Left colon (tissue), 2 donors: ENCODE measurements at regions not wholly inside any gene's neighbourhood (a gene's known extent, or its start where the extent isn't known, plus 50 kb on each side); places are given as distances from the start of the nearest gene placed in this dataset.

ENCODE experiments used
- ATAC-seq: fragments of 200-7000 bp; cut with Tn5 transposase; one replicate; pipeline ENCODE4 v1.9.1; 2020; ENCODE audit warnings: mild to moderate bottlenecking, moderate library complexity
- DNase-seq, 2 donors: peaks; one replicate each; pipeline ENCODE4 v3.0.0-alpha.2; 2020
- intact Hi-C, 2 donors: fragments of 100-400 bp; cut with DNase I in 1 of 2; cut with micrococcal nuclease in 1 of 2; formaldehyde crosslinking; loops; one replicate each; pipeline versions ENCODE4 v1.11.2 to v1.14.0; 2022; cut with DNase I, micrococcal nuclease
- donor health status: DM: no; HTN: no; CAD: no.
- donor health status: DM: yes; HTN: yes; CAD: no.

- intact Hi-C loops = no loop called here
- DNase-seq (no peak), ATAC-seq (no peak)
These were observed 1147.8 kb downstream of the BRD1 start for GRCh38 chr22:48679656-48680555.

DNA sequence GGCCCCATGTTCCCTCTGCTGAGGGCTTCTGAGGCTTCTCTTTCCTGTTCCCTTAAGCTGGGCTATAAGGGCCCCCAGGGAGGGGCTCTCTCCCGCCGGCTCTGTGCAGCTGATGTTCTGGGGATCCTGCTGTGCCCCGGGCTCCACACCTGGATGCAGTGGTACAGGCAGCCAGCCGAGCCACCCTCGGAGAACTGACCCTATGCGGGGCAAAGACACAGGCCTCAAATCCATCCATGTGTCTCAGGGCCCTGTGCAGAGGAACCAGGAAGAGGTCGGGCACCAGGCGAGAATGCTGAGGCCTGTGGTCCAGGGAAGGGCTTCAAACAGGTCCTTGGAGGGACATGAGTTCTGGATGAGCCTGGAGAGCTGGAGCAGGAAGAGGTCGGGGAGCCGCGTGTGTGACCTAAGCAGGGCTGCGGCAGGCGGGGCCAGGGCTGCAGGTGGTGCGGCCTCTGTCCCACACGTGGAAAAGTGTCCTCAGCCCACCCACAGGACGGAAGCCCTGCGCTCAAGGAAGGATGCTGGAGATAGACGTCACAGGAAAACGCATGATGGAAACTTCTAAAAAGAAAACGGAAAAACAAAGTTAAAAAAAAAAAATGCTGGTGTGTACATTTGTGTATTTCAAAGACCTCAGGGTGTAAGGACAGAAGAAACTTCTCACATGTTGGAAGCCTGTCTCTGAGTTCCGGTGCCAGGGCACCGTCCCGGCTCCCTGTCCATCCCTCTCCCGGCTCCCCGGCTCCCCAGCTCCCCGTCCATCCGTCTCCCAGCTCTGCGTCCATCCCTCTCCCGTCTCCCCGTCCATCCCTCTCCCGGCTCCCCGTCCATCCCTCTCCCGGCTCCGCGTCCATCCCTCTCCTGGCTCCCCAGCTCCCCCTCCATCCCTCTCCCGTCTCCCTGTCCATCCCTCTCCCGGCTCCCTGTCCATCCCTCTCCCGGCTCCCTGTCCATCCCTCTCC is 1149.2 kb downstream of the BRD1 start:
- intact Hi-C loops = no loop called here
- ATAC-seq = no peak
- no peak for DNase-seq

DNA sequence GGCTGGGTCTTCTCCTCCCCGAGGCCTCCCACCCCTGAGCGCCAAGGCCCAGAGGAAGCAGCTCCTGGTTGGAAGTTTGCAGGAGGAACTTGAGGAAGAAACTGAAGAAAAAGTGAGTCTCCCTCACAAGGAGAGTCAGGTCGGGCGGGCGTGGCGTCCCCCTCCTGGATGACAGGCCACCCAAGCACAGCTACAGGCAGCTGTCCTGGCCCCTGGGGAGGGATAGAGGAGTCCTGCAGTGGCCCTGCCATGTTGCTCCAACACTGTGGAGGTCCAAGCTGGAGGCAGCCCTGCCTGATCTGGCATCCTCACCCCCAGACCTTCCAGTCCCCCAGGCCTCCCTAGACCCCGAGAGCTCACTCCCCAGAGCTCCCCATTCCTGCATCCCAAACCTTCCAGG is 1150.1 kb downstream of the BRD1 start:
- ATAC-seq (no peak), DNase-seq (no peak)
- intact Hi-C loops = no loop called here

- ATAC-seq (no peak), DNase-seq (no peak)
- intact Hi-C loops = no loop called here
These were observed 1150.5 kb downstream of the BRD1 start for GRCh38 chr22:48677168-48677520.

GRCh38 chr22:48676266-48677167 is 1151.2 kb downstream of the BRD1 start:
- no peak for ATAC-seq
- intact Hi-C loops = no loop called here
- no peak for DNase-seq

- ATAC-seq (no peak), DNase-seq (no peak)
- intact Hi-C loops = no loop called here
These were observed 1151.9 kb downstream of the BRD1 start for GRCh38 chr22:48675830-48676145.

DNA sequence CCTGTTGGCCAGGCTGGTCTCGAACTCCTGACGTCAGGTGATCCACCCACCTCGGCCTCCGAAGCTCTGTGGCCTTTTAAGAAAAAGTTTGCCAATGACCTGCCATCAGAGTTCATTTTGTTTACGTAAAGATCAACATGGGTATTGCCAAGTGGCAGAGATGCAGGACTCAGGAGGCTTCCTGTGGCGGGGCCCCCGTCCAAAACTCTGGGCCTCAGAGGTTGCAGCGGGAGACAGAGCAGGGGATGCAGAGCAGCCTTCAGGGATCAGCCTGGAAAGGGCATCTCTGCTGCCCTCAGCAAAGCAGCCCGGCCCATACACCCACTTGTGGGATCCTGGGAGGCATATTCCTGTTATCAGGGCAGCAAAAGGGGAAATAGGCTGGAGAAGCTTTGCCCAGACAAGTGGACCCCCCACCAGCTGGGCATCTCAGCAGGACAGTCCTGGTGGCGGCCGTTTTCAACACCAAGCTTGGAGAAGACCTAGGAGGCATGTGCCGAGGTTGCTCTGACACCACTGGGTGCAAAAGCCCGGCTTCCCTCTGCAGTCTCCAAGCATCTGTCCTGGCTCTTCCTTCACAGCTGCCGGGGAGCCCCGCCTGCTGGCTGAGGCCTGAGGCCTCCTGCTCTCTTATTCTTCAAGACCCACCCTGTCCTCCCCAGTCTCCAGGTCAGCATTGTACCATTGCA is 1152.4 kb downstream of the BRD1 start:
- no peak for DNase-seq
- intact Hi-C loops = no loop called here
- ATAC-seq = no peak

DNA sequence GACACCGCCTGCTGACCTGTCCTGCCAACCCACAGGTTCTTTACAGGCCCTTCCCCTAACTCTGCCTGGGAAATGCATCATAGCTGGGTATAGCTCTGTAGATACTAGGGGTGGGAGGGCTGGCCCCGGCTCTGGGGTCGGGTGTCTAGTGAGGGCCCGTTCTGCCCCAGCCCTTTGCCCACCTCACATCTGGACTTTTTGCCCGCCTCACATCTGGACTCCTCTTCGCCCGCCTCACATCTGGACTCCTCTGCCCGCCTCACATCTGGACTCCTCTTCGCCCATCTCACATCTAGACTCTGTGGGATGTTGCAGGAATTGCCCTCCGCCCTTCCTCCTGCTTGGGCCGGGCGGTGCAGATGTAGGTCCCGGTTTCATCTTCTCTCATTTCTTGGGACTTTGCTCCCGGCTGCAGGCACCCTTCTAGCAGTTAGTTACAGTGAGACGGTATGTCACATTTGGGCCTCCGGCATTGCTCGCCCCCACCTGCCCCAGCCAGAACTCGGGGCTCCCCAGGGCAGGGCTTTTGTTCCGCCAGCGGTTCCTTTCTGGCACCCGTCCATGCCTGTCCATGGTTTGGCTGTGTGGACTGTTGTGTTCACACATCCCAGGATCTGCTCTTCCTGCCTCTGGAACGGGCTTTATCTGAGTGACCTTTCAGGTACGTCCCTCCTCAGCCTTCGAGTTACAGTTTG is 1153.7 kb downstream of the BRD1 start:
- ATAC-seq = no peak

GRCh38 chr22:48672387-48672786 is 1155.3 kb downstream of the BRD1 start:
- ATAC-seq = no peak
- intact Hi-C loops = no loop called here
- no peak for DNase-seq

More for the DNA sequence above, 1153.7 kb downstream of the BRD1 start:
- DNase-seq = no peak
- intact Hi-C loops = no loop called here

DNA sequence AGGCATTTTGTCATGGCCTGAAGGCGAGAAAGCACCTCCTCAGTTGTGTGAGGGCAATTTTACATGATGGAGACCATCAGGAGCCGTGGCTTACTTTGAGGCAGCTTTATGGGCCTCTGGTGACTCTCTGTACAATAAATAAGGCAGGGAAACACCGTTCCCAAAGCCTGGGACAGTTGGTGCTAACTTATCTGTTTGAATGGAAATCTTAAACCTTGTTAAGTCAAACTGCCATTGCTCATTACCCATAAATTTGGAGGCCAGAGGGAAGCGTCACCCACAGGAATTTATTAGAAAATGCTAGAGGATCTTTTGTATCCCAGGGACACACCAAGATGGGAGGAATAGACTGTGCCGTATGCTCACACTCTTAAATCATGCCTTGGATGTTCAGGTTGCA is 1156.9 kb downstream of the BRD1 start:
- intact Hi-C loops = no loop called here
- ATAC-seq = no peak
- no peak for DNase-seq

- ATAC-seq = no peak
- DNase-seq = no peak
- intact Hi-C loops = no loop called here
These were observed 1157.5 kb downstream of the BRD1 start for GRCh38 chr22:48669986-48670716.

DNA sequence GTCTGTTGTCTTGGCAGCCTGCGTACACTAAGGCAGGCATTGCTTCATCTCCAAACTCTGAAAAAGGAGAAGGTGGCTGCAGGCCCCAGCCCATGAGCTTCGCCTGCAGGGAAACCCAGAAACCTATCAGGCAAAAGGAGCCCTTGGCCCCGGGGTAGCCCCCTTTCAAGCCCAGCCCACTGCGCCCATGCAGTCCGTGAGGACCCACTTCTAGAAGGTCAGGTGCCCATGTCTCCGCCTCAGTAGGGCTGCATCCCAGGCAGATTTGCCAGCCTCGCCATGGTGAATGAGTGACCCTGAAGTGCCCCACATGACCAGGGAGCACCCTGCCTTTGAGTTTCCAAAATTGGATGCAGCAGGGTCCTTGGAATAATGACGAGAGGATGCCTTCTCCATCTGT is 1158.4 kb downstream of the BRD1 start:
- intact Hi-C loops = no loop called here
- ATAC-seq = no peak
- no peak for DNase-seq

DNA sequence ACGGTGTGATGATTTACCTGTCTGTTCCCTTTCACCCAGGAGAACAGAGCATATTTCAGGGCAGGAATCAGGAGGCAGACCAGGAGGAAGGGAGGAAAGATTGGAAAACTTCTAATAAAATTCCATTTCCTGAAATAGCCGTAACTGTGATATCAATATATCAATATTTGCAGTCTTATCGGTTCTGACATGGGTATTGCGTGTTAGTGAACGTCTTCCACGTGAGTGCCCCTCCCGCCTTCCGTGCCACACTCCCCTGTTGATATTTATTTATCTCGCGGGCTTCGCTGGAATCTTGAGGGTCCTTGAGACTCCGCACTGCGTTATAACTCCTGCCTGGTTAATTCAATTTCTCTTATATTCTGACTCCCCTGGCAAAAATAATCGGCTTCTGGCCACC is 1160.4 kb downstream of the BRD1 start:
- intact Hi-C loops = no loop called here
- ATAC-seq (no peak), DNase-seq (no peak)

- no peak for ATAC-seq
- intact Hi-C loops = no loop called here
- no peak for DNase-seq
These were observed 1161.1 kb downstream of the BRD1 start for GRCh38 chr22:48666620-48667019.

DNA sequence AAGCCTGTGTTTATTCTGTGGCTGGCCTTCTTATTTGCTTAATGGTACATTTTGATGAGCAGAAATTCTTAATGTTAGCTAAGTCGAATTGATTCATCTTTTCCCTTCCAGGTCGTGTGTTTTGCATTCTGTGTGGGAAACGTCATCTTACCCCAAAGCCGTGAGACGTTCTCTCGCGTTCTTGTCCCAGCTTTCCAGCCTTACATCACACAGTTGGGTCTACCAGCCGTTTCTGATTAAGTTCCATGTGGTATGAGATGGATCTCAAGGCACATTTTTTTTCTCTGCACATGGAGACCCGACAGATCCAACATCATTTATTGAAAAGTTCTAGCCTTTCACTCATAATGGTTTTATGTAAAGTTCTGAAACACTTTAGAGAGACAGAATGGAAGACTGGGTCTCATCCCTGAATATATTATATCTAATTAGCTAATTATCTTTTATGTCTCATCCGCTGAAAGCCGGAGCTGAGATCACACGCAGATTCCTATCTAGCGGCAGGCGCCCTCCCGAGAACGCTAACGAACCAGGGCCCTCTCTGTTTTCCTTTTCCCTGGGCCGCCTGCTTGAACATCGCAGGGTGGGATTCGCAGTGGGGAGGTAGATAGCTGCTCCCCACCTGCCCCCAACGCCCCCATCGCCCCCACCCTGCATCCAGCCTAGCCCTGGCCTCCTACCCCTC is 1162.2 kb downstream of the BRD1 start:
- intact Hi-C loops = no loop called here
- DNase-seq (no peak), ATAC-seq (no peak)

- ATAC-seq (no peak), DNase-seq (no peak)
- intact Hi-C loops = no loop called here
These were observed 1163.1 kb downstream of the BRD1 start for GRCh38 chr22:48664586-48664985.

GRCh38 chr22:48663297-48663696 is 1164.4 kb downstream of the BRD1 start:
- DNase-seq (no peak), ATAC-seq (no peak)
- intact Hi-C loops = no loop called here
